Thoracic aorta (tissue), 2 donors: ENCODE measurements at regions not wholly inside any gene's neighbourhood (a gene's known extent, or its start where the extent isn't known, plus 50 kb on each side); places are given as distances from the start of the nearest gene placed in this dataset.
"Not testable (repeated sequence)": the region's sequence is repeated elsewhere in the genome, so short reads cannot be mapped to it uniquely, and the experiment has no call there.

ENCODE experiments used
- ATAC-seq: fragments of 150-250 bp; one replicate; pipeline ENCODE4 v1.8.0; 2017; ENCODE audit warnings: low read depth; ENCODE audit not compliant: insufficient number of reproducible peaks, low FRiP score
- DNase-seq: peaks from one replicate; pipeline ENCODE4 v3.0.0-alpha.2; 2020; ENCODE audit warnings: low spot score
- H3K27ac ChIP-seq, 2 donors: fragments of 200-600 bp; sonication (generic); 1 replicate in 1 of 2; 2 replicates in 1 of 2; pipeline ENCODE4 v1.5.1; 2016; ENCODE audit warnings: mild to moderate bottlenecking in 2 of 2, moderate library complexity in 2 of 2
- H3K27me3 ChIP-seq: fragments of 200-600 bp; sonication (generic); replicated peaks from 2 replicates; pipeline ENCODE4 v1.6.0; 2016; ENCODE audit warnings: mild to moderate bottlenecking; ENCODE audit not compliant: insufficient read depth
- H3K36me3 ChIP-seq: fragments of 200-600 bp; sonication (generic); one replicate; pipeline ENCODE4 v1.5.1; 2016
- H3K4me1 ChIP-seq, 2 donors: fragments of 200-600 bp; sonication (generic); 1 replicate in 1 of 2; 2 replicates in 1 of 2; pipeline versions ENCODE4 v1.5.1 to v1.6.0; 2016; ENCODE audit warnings: low read depth in 2 of 2, mild to moderate bottlenecking in 1 of 2; ENCODE audit not compliant: control insufficient read depth in 1 of 2
- H3K4me3 ChIP-seq: fragments of 200-600 bp; sonication (generic); 2 replicates; pipeline ENCODE4 v1.5.1; 2016; ENCODE audit warnings: mild to moderate bottlenecking
- H3K9me3 ChIP-seq: fragments of 200-600 bp; sonication (generic); 2 replicates; pipeline ENCODE4 v1.5.1; 2016
- TF ChIP-seq, protein P1 (sequence below): fragments of 200-600 bp; sonication (generic); IDR thresholded peaks from one replicate; pipeline ENCODE4 v1.5.1; 2019; ENCODE audit warnings: antibody characterized with exemption

DNA sequence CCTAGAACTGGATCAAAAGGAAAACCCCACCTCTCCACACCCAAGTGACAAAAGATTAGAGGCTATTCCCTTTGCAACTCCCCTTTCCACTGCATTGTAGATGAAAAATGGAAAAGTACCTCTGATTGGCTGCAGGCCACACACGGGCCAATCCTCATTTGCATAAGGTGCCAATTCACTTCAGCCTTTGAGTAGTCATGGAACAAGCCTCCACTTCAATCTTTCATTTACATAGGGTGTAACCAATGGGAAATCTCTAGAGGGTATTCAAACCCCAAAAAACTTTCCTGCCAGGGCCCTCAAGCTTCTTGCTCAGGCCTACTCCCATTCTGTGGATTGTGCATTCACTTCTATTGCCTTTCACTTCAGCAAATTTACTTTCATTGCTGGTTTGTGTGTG is 122.3 kb upstream of the KCND3 start:
- no peak for ATAC-seq
- H3K27ac ChIP-seq = no peak overlapping the region
- H3K9me3 ChIP-seq = peaks cover 5% of the 10 kb centered on the region
- no peaks in the 10 kb centered on the region for H3K4me1 ChIP-seq
- H3K4me3 ChIP-seq = no peak overlapping the region
- TF ChIP-seq, protein P1, sequence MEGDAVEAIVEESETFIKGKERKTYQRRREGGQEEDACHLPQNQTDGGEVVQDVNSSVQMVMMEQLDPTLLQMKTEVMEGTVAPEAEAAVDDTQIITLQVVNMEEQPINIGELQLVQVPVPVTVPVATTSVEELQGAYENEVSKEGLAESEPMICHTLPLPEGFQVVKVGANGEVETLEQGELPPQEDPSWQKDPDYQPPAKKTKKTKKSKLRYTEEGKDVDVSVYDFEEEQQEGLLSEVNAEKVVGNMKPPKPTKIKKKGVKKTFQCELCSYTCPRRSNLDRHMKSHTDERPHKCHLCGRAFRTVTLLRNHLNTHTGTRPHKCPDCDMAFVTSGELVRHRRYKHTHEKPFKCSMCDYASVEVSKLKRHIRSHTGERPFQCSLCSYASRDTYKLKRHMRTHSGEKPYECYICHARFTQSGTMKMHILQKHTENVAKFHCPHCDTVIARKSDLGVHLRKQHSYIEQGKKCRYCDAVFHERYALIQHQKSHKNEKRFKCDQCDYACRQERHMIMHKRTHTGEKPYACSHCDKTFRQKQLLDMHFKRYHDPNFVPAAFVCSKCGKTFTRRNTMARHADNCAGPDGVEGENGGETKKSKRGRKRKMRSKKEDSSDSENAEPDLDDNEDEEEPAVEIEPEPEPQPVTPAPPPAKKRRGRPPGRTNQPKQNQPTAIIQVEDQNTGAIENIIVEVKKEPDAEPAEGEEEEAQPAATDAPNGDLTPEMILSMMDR = no peak
- no peaks in the 10 kb centered on the region for H3K27me3 ChIP-seq
- no peaks in the 10 kb centered on the region for H3K36me3 ChIP-seq
- no peak for DNase-seq

DNA sequence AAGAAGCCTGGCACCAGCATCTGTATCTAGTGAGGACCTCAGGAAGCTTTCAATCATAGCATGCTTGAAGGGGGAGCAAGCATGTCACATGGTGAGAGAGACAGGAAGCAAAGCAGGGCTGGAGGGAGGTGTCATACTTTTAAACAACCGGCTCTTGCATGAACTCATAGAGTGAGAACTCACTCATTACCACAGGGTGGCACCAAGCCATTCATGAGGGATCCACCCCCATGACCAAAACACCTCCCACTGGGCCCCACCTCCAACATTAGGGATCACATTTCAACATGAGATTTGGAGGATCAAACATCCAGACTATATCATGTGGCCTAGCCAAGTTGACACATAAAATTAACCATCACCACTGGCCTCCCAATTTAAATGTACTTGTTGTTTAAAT is 125.1 kb upstream of the KCND3 start:
- Histone ChIP-seq H3K27me3 (no peaks in the 10 kb centered on the region), H3K4me1 (no peaks in the 10 kb centered on the region), H3K4me3 (no peak overlapping the region), H3K9me3 (no peaks in the 10 kb centered on the region), H3K36me3 (no peaks in the 10 kb centered on the region), H3K27ac (no peak overlapping the region)
- ATAC-seq = no peak
- no peak for DNase-seq
- TF ChIP-seq, protein P1 = no peak

DNA sequence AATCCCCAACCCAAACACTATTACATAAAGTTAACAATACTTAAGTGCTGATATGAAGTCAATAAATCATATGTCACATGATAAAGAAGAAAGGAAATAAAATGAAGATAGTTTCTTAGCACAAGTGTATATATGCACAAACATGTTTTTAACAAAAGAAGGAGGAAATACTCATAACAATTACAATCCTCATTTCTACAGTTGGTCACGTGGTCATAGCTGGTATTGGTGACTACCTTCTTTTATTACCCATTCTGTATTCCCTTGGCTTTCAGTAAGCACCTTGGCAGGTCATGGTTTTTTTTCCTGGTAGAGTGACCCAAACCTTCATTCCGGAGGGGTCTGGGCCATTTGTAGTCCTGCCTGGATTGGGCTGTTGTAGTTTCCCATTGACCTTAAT is 137.1 kb upstream of the KCND3 start:
- DNase-seq (no peak), ATAC-seq (no peak)
- H3K27ac ChIP-seq = no peak overlapping the region
- no peaks in the 10 kb centered on the region for H3K4me1 ChIP-seq
- no peak overlapping the region for H3K4me3 ChIP-seq
- TF ChIP-seq, protein P1 = no peak
- no peaks in the 10 kb centered on the region for H3K9me3 ChIP-seq
- no peaks in the 10 kb centered on the region for H3K27me3 ChIP-seq
- no peaks in the 10 kb centered on the region for H3K36me3 ChIP-seq

DNA sequence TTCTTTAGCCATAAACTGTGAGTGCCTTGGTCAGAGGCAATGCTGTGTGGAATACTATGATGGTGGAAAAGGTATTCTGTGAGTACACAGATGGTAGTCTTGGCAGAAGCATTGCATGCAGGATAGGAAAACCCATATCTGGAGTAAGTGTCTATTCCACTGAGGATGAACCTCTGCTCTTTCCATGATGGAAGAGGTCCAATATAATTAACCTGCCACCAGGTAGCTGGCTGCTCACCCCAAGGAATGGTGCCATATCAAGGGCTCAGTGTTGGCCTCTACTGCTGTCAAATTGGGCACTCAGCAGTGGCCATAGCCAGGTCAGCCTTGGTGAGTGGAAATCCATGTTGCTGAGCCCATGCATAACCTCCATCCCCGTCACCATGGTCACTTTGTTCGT is 138.1 kb upstream of the KCND3 start:
- not testable (repeated sequence) for H3K27ac ChIP-seq, H3K27me3 ChIP-seq, DNase-seq, H3K9me3 ChIP-seq, H3K36me3 ChIP-seq, ATAC-seq, H3K4me3 ChIP-seq, H3K4me1 ChIP-seq

DNA sequence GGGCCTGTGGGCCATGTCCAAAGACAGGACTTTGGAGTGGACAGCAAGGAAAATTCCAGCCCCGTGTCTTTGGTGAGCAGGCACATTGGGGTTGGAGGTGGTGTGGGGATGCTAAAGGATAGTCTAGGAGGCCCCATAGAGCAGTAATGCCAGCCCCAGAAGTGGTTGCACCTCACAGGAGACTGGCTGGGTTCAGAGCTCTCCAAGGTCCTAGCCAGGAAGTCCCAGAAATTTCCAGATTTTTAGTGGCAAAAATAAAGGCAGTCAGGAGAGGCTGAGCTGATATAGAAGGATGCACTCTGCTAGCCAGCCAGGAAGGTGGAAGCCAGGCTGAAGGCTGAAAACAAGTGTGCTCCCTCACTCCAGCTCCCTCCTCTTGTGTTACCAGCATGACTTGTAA is 144.0 kb upstream of the KCND3 start:
- ATAC-seq (no peak), DNase-seq (no peak)
- Histone ChIP-seq H3K36me3 (no peaks in the 10 kb centered on the region), H3K27me3 (no peaks in the 10 kb centered on the region), H3K4me1 (no peaks in the 10 kb centered on the region), H3K9me3 (no peaks in the 10 kb centered on the region), H3K27ac (no peak overlapping the region), H3K4me3 (no peak overlapping the region)
- TF ChIP-seq, protein P1 = no peak

DNA sequence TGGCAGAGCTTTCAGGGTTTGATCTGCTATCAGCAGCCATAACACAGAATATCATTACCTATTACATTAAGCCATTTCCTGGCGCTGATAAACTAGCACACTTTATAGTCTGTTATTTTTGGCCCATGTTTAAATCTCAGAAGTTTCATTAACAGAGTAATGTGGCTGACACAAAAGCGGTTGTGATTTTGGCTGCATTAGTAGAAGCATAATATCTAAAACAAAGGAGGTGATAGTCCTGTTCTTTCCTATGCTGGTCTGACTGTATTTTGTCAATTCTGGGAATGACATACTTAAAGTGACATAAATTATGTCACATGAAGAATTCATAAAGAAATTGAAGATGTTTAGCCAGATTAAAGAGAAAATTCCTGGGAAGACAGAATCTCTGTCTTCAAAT is 151.3 kb upstream of the KCND3 start:
- TF ChIP-seq, protein P1 = no peak
- no peak for DNase-seq

More for the DNA sequence above, 151.3 kb upstream of the KCND3 start:
- H3K27ac ChIP-seq = no peak overlapping the region
- no peaks in the 10 kb centered on the region for H3K4me1 ChIP-seq
- no peak overlapping the region for H3K4me3 ChIP-seq
- no peaks in the 10 kb centered on the region for H3K27me3 ChIP-seq
- H3K36me3 ChIP-seq = no peaks in the 10 kb centered on the region
- no peaks in the 10 kb centered on the region for H3K9me3 ChIP-seq
- ATAC-seq = no peak
